Activated CD8-positive, alpha-beta T cell treated with anti-CD3 and anti-CD28 coated beads for 36 hours (primary cell): ENCODE measurements at regions not wholly inside any gene's neighbourhood (a gene's known extent, or its start where the extent isn't known, plus 50 kb on each side); places are given as distances from the start of the nearest gene placed in this dataset.
"Not testable (repeated sequence)": the region's sequence is repeated elsewhere in the genome, so short reads cannot be mapped to it uniquely, and the experiment has no call there.

ENCODE experiments used
- ATAC-seq: fragments of 200-7000 bp; cut with Tn5 transposase; one replicate; pipeline ENCODE4 v1.10.0; 2021; ENCODE audit warnings: mild to moderate bottlenecking, moderate library complexity
- CTCF ChIA-PET: fragments of 350-600 bp; sonication (Branson Sonifier 250); formaldehyde crosslinking; loops from one replicate; lab custom pipeline; 2021; ENCODE audit warnings: antibody characterized with exemption; lab: Charles Lee
- POLR2A ChIA-PET: fragments of 350-600 bp; sonication (Branson Sonifier 250); formaldehyde crosslinking; loops from one replicate; lab custom pipeline; 2021; ENCODE audit warnings: antibody characterized with exemption; lab: Charles Lee
- DNase-seq: peaks from one replicate; pipeline ENCODE4 v3.0.0-alpha.2; 2020
- H3K27ac Mint-ChIP-seq: one replicate; pipeline ENCODE4 v1.8.0; 2021; ENCODE audit warnings: mild to moderate bottlenecking, mixed read lengths
- H3K27me3 Mint-ChIP-seq: one replicate; pipeline ENCODE4 v1.8.0; 2021; ENCODE audit warnings: mixed read lengths
- H3K36me3 Mint-ChIP-seq: one replicate; pipeline ENCODE4 v1.8.0; 2021; ENCODE audit warnings: low read depth, mixed read lengths
- H3K4me1 Mint-ChIP-seq: one replicate; pipeline ENCODE4 v1.8.0; 2021; ENCODE audit warnings: low read depth, mixed read lengths
- H3K4me3 Mint-ChIP-seq: one replicate; pipeline ENCODE4 v1.8.0; 2021; ENCODE audit warnings: mild to moderate bottlenecking, moderate library complexity, mixed read lengths
- H3K9me3 Mint-ChIP-seq: one replicate; pipeline ENCODE4 v1.8.0; 2021; ENCODE audit warnings: mixed read lengths
- intact Hi-C: fragments of 100-400 bp; cut with micrococcal nuclease; formaldehyde crosslinking; loops from one replicate; pipeline ENCODE4 v1.10.0; 2022
- TF ChIP-seq, protein P1 (sequence below): fragments of 200-600 bp; IDR thresholded peaks from one replicate; pipeline ENCODE4 v1.8.0; 2022; ENCODE audit warnings: antibody characterized with exemption, mild to moderate bottlenecking

DNA sequence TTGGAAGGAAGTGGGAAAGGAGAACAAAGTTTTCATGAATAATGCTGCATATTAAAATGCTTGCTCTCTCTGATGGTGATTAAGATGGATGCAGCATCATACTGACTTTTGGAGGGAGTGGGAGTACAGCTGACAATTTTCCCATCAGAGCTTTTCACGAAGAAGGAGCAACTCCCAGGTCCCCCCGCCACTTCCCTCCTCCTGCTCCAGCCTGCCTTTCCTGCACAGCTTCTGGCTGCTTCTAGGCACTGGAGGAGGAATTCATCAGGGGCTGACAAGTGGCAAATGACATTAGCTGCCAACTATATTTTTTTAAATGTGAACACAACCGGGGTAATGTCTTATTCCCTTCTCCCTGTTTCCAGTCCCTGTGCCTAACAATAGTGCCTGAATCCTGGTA lies 477.9 kb downstream of the SHISA9 start:
- CTCF ChIA-PET = no interaction called here
- Mint-ChIP-seq H3K4me3 (no peak overlapping the region), H3K27ac (no peak overlapping the region), H3K4me1 (no peaks in the 10 kb centered on the region), H3K36me3 (no peaks in the 10 kb centered on the region), H3K9me3 (peaks cover 18% of the 10 kb centered on the region), H3K27me3 (no peaks in the 10 kb centered on the region)
- intact Hi-C loops = no loop called here
- TF ChIP-seq, protein P1, sequence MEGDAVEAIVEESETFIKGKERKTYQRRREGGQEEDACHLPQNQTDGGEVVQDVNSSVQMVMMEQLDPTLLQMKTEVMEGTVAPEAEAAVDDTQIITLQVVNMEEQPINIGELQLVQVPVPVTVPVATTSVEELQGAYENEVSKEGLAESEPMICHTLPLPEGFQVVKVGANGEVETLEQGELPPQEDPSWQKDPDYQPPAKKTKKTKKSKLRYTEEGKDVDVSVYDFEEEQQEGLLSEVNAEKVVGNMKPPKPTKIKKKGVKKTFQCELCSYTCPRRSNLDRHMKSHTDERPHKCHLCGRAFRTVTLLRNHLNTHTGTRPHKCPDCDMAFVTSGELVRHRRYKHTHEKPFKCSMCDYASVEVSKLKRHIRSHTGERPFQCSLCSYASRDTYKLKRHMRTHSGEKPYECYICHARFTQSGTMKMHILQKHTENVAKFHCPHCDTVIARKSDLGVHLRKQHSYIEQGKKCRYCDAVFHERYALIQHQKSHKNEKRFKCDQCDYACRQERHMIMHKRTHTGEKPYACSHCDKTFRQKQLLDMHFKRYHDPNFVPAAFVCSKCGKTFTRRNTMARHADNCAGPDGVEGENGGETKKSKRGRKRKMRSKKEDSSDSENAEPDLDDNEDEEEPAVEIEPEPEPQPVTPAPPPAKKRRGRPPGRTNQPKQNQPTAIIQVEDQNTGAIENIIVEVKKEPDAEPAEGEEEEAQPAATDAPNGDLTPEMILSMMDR = no peak
- no peak for ATAC-seq
- POLR2A ChIA-PET = no interaction called here
- no peak for DNase-seq

DNA sequence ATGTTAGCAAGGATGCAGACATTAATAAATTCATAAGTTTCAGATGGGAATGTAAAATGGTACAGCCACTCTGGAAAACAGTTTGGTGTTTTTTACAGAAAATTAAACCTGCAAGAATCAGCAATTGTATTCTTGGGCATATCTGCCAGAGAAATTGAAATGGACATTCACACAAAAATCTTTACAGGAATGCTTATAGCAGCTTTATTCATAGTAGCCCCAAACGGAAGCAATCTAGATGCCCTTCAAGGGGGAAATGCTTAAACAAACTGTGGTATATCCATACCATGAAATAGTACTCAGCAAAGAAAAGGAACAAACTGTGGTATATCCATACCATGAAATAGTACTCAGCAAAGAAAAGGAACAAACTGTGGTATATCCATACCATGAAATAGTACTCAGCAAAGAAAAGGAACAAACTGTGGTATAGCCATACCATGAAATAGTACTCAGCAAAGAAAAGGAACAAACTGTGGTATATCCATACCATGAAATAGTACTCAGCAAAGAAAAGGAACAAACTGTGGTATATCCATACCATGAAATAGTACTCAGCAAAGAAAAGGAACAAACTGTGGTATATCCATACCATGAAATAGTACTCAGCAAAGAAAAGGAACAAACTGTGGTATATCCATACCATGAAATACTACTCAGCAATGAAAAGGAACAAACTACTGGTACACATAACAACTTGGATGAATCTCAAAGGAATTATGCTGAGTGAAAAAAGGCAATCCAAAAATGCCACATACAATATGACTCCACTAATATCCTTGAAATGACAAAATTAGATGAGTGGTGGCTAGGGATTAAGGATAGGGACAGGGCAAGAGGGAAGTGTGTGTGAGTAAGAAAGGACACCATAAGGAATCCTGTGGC lies 484.0 kb downstream of the SHISA9 start:
- H3K4me1 Mint-ChIP-seq, intact Hi-C loops, H3K27me3 Mint-ChIP-seq: not testable (repeated sequence)

GRCh38 chr16:13390093-13390985 lies 488.9 kb downstream of the SHISA9 start:
- no peaks in the 10 kb centered on the region for H3K27me3 Mint-ChIP-seq
- intact Hi-C loops = no loop called here
- POLR2A ChIA-PET = no interaction called here

More for the DNA sequence above, 484.0 kb downstream of the SHISA9 start:
- DNase-seq, ATAC-seq, H3K4me3 Mint-ChIP-seq, H3K27ac Mint-ChIP-seq, POLR2A ChIA-PET, H3K36me3 Mint-ChIP-seq, CTCF ChIA-PET: not testable (repeated sequence)
- H3K9me3 Mint-ChIP-seq = peaks cover 30% of the 10 kb centered on the region

DNA sequence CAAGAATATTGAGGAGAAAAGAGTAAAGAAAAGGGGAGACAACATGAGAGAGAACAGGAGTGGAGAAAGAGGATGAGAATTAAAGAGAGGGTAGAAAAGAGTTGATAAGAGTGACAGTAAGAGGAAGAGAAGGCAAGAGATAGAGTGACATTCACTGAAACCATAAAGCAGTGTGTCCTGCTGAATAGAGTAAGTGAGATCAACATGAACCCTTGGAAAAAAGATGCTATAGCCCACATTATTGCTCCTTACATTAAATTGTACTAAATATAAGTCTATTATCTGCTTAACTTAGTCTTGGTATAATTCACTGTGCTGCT lies 489.5 kb downstream of the SHISA9 start:
- ATAC-seq (no peak), DNase-seq (no peak)
- H3K9me3 Mint-ChIP-seq = peaks cover 8% of the 10 kb centered on the region
- POLR2A ChIA-PET = no interaction called here
- no peak overlapping the region for H3K4me3 Mint-ChIP-seq
- TF ChIP-seq, protein P1 = no peak
- no peaks in the 10 kb centered on the region for H3K4me1 Mint-ChIP-seq
- no peaks in the 10 kb centered on the region for H3K27me3 Mint-ChIP-seq
- CTCF ChIA-PET = no interaction called here
- H3K27ac Mint-ChIP-seq = no peak overlapping the region
- no peaks in the 10 kb centered on the region for H3K36me3 Mint-ChIP-seq
- intact Hi-C loops = no loop called here

More at GRCh38 chr16:13390093-13390985, 488.9 kb downstream of the SHISA9 start:
- DNase-seq (no peak), ATAC-seq (no peak)
- TF ChIP-seq, protein P1 = no peak
- CTCF ChIA-PET = no interaction called here
- peaks cover 12% of the 10 kb centered on the region for H3K9me3 Mint-ChIP-seq
- no peak overlapping the region for H3K27ac Mint-ChIP-seq
- no peaks in the 10 kb centered on the region for H3K4me1 Mint-ChIP-seq
- H3K4me3 Mint-ChIP-seq = no peak overlapping the region
- H3K36me3 Mint-ChIP-seq = no peaks in the 10 kb centered on the region

DNA sequence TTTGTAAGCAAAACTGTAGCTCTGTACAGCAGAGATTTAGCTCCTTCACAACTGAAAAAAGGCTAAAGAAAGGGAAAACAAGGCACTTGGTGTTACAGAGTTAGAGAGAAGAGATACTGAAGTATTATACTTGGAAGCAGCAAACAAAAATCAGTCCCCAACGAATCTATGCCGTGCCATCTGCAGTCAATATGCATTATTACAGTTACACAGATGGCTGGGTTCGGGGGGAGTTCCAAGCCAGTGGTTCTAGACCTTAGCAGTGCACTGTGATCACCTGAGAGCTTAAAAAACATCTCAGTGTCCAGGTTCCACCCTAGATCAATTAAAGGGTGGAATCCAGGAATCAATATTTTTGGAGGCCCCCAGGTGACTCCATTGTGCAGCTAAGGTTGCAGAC lies 489.9 kb downstream of the SHISA9 start:
- POLR2A ChIA-PET = no interaction called here
- H3K4me1 Mint-ChIP-seq = no peaks in the 10 kb centered on the region

More for the DNA sequence above, 489.9 kb downstream of the SHISA9 start:
- Mint-ChIP-seq H3K27ac (no peak overlapping the region), H3K36me3 (no peaks in the 10 kb centered on the region), H3K27me3 (no peaks in the 10 kb centered on the region), H3K9me3 (peaks cover 8% of the 10 kb centered on the region), H3K4me3 (no peak overlapping the region)
- TF ChIP-seq, protein P1 = no peak
- ATAC-seq (no peak), DNase-seq (no peak)
- CTCF ChIA-PET = no interaction called here
- intact Hi-C loops = no loop called here
